ENCODE measurements at regions not wholly inside any gene's neighbourhood (a gene's known extent, or its start where the extent isn't known, plus 50 kb on each side); places are given as distances from the start of the nearest gene placed in this dataset.

- in situ Hi-C loops (cut with HindIII; ENCODE audit: low pct_ligation_motif_present, low pct_unique_long_range_greater_than_20kb, low sequenced_read_pairs), result no loop called here
- no peak for DNase-seq
These were observed 50.9 kb downstream of the TNP1 start for GRCh38 chr2:216808805-216809425.

- DNase-seq, result no peak
- in situ Hi-C loops (cut with HindIII; ENCODE audit: low pct_ligation_motif_present, low pct_unique_long_range_greater_than_20kb, low sequenced_read_pairs), result no loop called here
These were observed 52.0 kb downstream of the TNP1 start for GRCh38 chr2:216807857-216808272.

GRCh38 chr2:216804357-216805350, 55.2 kb downstream of the TNP1 start:
- in situ Hi-C loops (cut with HindIII; ENCODE audit: low pct_ligation_motif_present, low pct_unique_long_range_greater_than_20kb, low sequenced_read_pairs), result no loop called here
- DNase-seq, result no peak

GRCh38 chr2:216803791-216804190, 56.1 kb downstream of the TNP1 start:
- in situ Hi-C loops (cut with HindIII; ENCODE audit: low pct_ligation_motif_present, low pct_unique_long_range_greater_than_20kb, low sequenced_read_pairs), result no loop called here

GRCh38 chr2:216802516-216803215, 57.2 kb downstream of the TNP1 start:
- no peak for DNase-seq
- in situ Hi-C loops (cut with HindIII; ENCODE audit: low pct_ligation_motif_present, low pct_unique_long_range_greater_than_20kb, low sequenced_read_pairs), result no loop called here

More at GRCh38 chr2:216803791-216804190, 56.1 kb downstream of the TNP1 start:
- no peak for DNase-seq

GRCh38 chr2:216800836-216801235, 59.0 kb downstream of the TNP1 start:
- DNase-seq, result no peak
- in situ Hi-C loops (cut with HindIII; ENCODE audit: low pct_ligation_motif_present, low pct_unique_long_range_greater_than_20kb, low sequenced_read_pairs), result no loop called here

- in situ Hi-C loops (cut with HindIII; ENCODE audit: low pct_ligation_motif_present, low pct_unique_long_range_greater_than_20kb, low sequenced_read_pairs), result no loop called here
- DNase-seq, result no peak
These were observed 59.9 kb downstream of the TNP1 start for GRCh38 chr2:216799873-216800431.

- DNase-seq, result no peak
- in situ Hi-C loops (cut with HindIII; ENCODE audit: low pct_ligation_motif_present, low pct_unique_long_range_greater_than_20kb, low sequenced_read_pairs), result no loop called here
These were observed 63.6 kb downstream of the TNP1 start for GRCh38 chr2:216796115-216796840.

- DNase-seq, result no peak
- in situ Hi-C loops (cut with HindIII; ENCODE audit: low pct_ligation_motif_present, low pct_unique_long_range_greater_than_20kb, low sequenced_read_pairs), result no loop called here
These were observed 66.5 kb downstream of the TNP1 start for GRCh38 chr2:216793386-216793785.

- DNase-seq, result no peak
- in situ Hi-C loops (cut with HindIII; ENCODE audit: low pct_ligation_motif_present, low pct_unique_long_range_greater_than_20kb, low sequenced_read_pairs), result no loop called here
These were observed 67.4 kb downstream of the TNP1 start for GRCh38 chr2:216792222-216793021.

- no peak for DNase-seq
- in situ Hi-C loops (cut with HindIII; ENCODE audit: low pct_ligation_motif_present, low pct_unique_long_range_greater_than_20kb, low sequenced_read_pairs), result no loop called here
These were observed 68.6 kb downstream of the TNP1 start for GRCh38 chr2:216791303-216791702.

GRCh38 chr2:216789081-216789480, 70.8 kb downstream of the TNP1 start:
- in situ Hi-C loops (cut with HindIII; ENCODE audit: low pct_ligation_motif_present, low pct_unique_long_range_greater_than_20kb, low sequenced_read_pairs), result no loop called here
- DNase-seq, result no peak

GRCh38 chr2:216787851-216788540, 71.9 kb downstream of the TNP1 start:
- in situ Hi-C loops (cut with HindIII; ENCODE audit: low pct_ligation_motif_present, low pct_unique_long_range_greater_than_20kb, low sequenced_read_pairs), result no loop called here
- no peak for DNase-seq

GRCh38 chr2:216786676-216787075, 73.2 kb downstream of the TNP1 start:
- no peak for DNase-seq
- in situ Hi-C loops (cut with HindIII; ENCODE audit: low pct_ligation_motif_present, low pct_unique_long_range_greater_than_20kb, low sequenced_read_pairs), result no loop called here

GRCh38 chr2:216784456-216784855, 75.4 kb downstream of the TNP1 start:
- in situ Hi-C loops (cut with HindIII; ENCODE audit: low pct_ligation_motif_present, low pct_unique_long_range_greater_than_20kb, low sequenced_read_pairs), result no loop called here
- no peak for DNase-seq

GRCh38 chr2:216781709-216782108, 78.2 kb downstream of the TNP1 start:
- in situ Hi-C loops (cut with HindIII; ENCODE audit: low pct_ligation_motif_present, low pct_unique_long_range_greater_than_20kb, low sequenced_read_pairs), result no loop called here
- no peak for DNase-seq

- in situ Hi-C loops (cut with HindIII; ENCODE audit: low pct_ligation_motif_present, low pct_unique_long_range_greater_than_20kb, low sequenced_read_pairs), result no loop called here
- DNase-seq, result no peak
These were observed 79.0 kb downstream of the TNP1 start for GRCh38 chr2:216780843-216781242.

Measured in ACHN (cell line).